ENCODE measurements at regions not wholly inside any gene's neighbourhood (a gene's known extent, or its start where the extent isn't known, plus 50 kb on each side); places are given as distances from the start of the nearest gene placed in this dataset.

GRCh38 chr5:88470745-88471144 lies 202.1 kb upstream of the TMEM161B start:
- Histone ChIP-seq H2AFZ (ENCODE audit: low read depth, low read length) (no peak overlapping the region), H3K4me3 (ENCODE audit: low read length) (no peak overlapping the region), H4K20me1 (ENCODE audit: insufficient read depth) (no peaks in the 10 kb centered on the region), H3K9ac (ENCODE audit: low read length) (no peak overlapping the region), H3K4me2 (ENCODE audit: low read length) (no peak overlapping the region), H3K36me3 (ENCODE audit: insufficient read depth, low read length) (no peaks in the 10 kb centered on the region), H3F3A (ENCODE audit: insufficient read depth, low read length, poor library complexity, severe bottlenecking) (no peaks in the 10 kb centered on the region), H3K9me2 (ENCODE audit: insufficient read depth, low read length) (no peaks in the 10 kb centered on the region), H3K9me3 (ENCODE audit: low read length) (peaks cover 7% of the 10 kb centered on the region), H3K27me3 (ENCODE audit: insufficient read depth, low read depth, low read length) (no peaks in the 10 kb centered on the region), H3K79me2 (replicated peaks; ENCODE audit: insufficient read depth, low read length) (no peaks in the 10 kb centered on the region), H3K27ac (ENCODE audit: low read length) (no peak overlapping the region)
- TF ChIP-seq, protein P1, sequence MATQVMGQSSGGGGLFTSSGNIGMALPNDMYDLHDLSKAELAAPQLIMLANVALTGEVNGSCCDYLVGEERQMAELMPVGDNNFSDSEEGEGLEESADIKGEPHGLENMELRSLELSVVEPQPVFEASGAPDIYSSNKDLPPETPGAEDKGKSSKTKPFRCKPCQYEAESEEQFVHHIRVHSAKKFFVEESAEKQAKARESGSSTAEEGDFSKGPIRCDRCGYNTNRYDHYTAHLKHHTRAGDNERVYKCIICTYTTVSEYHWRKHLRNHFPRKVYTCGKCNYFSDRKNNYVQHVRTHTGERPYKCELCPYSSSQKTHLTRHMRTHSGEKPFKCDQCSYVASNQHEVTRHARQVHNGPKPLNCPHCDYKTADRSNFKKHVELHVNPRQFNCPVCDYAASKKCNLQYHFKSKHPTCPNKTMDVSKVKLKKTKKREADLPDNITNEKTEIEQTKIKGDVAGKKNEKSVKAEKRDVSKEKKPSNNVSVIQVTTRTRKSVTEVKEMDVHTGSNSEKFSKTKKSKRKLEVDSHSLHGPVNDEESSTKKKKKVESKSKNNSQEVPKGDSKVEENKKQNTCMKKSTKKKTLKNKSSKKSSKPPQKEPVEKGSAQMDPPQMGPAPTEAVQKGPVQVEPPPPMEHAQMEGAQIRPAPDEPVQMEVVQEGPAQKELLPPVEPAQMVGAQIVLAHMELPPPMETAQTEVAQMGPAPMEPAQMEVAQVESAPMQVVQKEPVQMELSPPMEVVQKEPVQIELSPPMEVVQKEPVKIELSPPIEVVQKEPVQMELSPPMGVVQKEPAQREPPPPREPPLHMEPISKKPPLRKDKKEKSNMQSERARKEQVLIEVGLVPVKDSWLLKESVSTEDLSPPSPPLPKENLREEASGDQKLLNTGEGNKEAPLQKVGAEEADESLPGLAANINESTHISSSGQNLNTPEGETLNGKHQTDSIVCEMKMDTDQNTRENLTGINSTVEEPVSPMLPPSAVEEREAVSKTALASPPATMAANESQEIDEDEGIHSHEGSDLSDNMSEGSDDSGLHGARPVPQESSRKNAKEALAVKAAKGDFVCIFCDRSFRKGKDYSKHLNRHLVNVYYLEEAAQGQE (IDR thresholded peaks at IDR 0.05; ENCODE audit: borderline replicate concordance) = no peak
- TF ChIP-seq EZH2 (IDR thresholded peaks at IDR 0.05; ENCODE audit: borderline replicate concordance, insufficient read depth, low read length, poor library complexity, severe bottlenecking) = no peak
- TF ChIP-seq MXI1 (conservative IDR thresholded peaks at IDR 0.05; ENCODE audit: poor library complexity, severe bottlenecking) = no peak
- TF ChIP-seq RAD21 (conservative IDR thresholded peaks at IDR 0.05) = no peak
- TF ChIP-seq CTCF (IDR thresholded peaks at IDR 0.05; ENCODE audit: poor library complexity, severe bottlenecking) = no peak
- TF ChIP-seq SMC3 (conservative IDR thresholded peaks at IDR 0.05; ENCODE audit: poor library complexity) = no peak
- no peak for TF ChIP-seq EP300 (conservative IDR thresholded peaks at IDR 0.05; ENCODE audit: poor library complexity, severe bottlenecking)

DNA sequence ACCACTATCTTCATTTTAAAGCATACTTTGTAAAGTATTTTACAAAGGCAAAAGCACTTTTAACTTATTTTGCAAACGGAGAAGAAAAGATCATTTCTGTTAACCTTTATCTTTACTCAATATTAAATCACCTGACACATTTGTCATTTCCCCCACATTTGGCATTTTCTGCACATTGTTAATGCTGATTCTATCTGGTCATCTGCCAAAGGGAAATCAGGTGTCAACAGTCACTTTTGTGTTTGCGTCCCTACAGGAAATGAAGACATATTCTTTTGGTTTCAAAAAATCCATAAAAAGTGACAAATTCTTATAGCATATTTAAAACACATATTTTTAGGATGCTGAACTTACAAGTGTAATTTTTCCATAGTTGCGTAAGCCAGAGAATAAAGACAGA lies 191.3 kb upstream of the TMEM161B start:
- Histone ChIP-seq H2AFZ (ENCODE audit: low read depth, low read length) (no peak overlapping the region), H3K36me3 (ENCODE audit: insufficient read depth, low read length) (no peaks in the 10 kb centered on the region), H3K27ac (ENCODE audit: low read length) (no peak overlapping the region), H3K9me3 (ENCODE audit: low read length) (no peaks in the 10 kb centered on the region), H3K9ac (ENCODE audit: low read length) (no peak overlapping the region), H3K4me2 (ENCODE audit: low read length) (no peak overlapping the region), H3K9me2 (ENCODE audit: insufficient read depth, low read length) (no peaks in the 10 kb centered on the region), H3F3A (ENCODE audit: insufficient read depth, low read length, poor library complexity, severe bottlenecking) (no peaks in the 10 kb centered on the region), H3K27me3 (ENCODE audit: insufficient read depth, low read depth, low read length) (no peaks in the 10 kb centered on the region), H3K4me3 (ENCODE audit: low read length) (no peak overlapping the region), H3K79me2 (replicated peaks; ENCODE audit: insufficient read depth, low read length) (no peaks in the 10 kb centered on the region), H4K20me1 (ENCODE audit: insufficient read depth) (no peaks in the 10 kb centered on the region)
- TF ChIP-seq EZH2 (IDR thresholded peaks at IDR 0.05; ENCODE audit: borderline replicate concordance, insufficient read depth, low read length, poor library complexity, severe bottlenecking) (no peak), CTCF (IDR thresholded peaks at IDR 0.05; ENCODE audit: poor library complexity, severe bottlenecking) (no peak)

Data from neural cell (in vitro differentiated cells).